Keratinocyte (primary cell): ENCODE measurements at regions not wholly inside any gene's neighbourhood (a gene's known extent, or its start where the extent isn't known, plus 50 kb on each side); places are given as distances from the start of the nearest gene placed in this dataset.

Experiments used
- EZH2 ChIP-seq: IDR thresholded peaks from one replicate; pipeline ENCODE4 v1.6.1; 2012; ENCODE audit warnings: inconsistent platforms, mild to moderate bottlenecking, low read length, moderate library complexity
- TF ChIP-seq, protein P1 (sequence below), 3 experiments: IDR thresholded peaks in 1 of 3; conservative IDR thresholded peaks in 1 of 3; optimal IDR thresholded peaks in 1 of 3; 2 replicates in 2 of 3; 3 replicates in 1 of 3; pipeline versions ENCODE3 to v1.5.1; 2011; ENCODE audit warnings: low read length in 3 of 3, mild to moderate bottlenecking in 3 of 3, moderate library complexity in 2 of 3, control low read depth in 1 of 3, inconsistent platforms in 1 of 3; ENCODE audit not compliant: insufficient read depth in 2 of 3; ENCODE audit errors: extremely low read depth in 1 of 3

DNA sequence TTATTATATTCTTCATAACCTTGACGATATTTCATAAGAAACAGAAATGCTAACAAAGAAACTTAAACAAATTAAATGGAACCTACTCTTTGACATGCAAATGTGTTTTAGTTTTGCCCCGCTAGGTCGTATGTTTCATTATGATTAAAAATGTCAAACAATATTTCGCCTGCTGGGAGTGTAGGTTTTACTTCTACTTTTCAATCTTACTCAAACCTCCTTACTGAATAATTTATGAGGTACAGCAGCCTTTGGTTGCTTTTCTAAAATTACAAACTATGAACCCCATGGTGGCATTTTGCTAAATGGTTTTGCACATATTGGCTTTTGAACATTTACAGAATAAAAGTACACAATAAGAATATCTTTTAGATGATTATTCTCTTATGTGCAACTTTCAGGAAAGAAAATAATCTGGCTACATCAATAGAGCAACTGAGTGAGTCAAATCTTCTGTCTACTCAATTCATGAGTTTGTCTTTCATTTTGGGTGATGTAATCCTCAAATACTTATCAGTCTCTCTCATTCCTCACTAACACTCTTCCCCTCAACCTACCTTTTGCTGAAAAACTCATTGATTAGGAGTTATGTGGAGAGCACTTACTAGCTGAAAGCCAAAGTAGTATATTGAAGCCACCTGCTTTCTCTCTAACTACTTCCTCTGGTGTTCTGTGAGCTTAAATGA is 1226.4 kb downstream of the XPNPEP1 start:
- TF ChIP-seq, protein P1, sequence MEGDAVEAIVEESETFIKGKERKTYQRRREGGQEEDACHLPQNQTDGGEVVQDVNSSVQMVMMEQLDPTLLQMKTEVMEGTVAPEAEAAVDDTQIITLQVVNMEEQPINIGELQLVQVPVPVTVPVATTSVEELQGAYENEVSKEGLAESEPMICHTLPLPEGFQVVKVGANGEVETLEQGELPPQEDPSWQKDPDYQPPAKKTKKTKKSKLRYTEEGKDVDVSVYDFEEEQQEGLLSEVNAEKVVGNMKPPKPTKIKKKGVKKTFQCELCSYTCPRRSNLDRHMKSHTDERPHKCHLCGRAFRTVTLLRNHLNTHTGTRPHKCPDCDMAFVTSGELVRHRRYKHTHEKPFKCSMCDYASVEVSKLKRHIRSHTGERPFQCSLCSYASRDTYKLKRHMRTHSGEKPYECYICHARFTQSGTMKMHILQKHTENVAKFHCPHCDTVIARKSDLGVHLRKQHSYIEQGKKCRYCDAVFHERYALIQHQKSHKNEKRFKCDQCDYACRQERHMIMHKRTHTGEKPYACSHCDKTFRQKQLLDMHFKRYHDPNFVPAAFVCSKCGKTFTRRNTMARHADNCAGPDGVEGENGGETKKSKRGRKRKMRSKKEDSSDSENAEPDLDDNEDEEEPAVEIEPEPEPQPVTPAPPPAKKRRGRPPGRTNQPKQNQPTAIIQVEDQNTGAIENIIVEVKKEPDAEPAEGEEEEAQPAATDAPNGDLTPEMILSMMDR (optimal IDR thresholded peaks at IDR 0.05 in 1 of 3, IDR thresholded peaks at IDR 0.05 in 1 of 3, conservative IDR thresholded peaks at IDR 0.05 in 1 of 3; ENCODE audit: extremely low read depth in 1 of 3, insufficient read depth in 2 of 3, low read length in 3 of 3), result no peak
- TF ChIP-seq EZH2, result no peak
